Fibroblast of lung (primary cell): ENCODE measurements at regions not wholly inside any gene's neighbourhood (a gene's known extent, or its start where the extent isn't known, plus 50 kb on each side); places are given as distances from the start of the nearest gene placed in this dataset.

Experiments
- CTCF ChIP-seq, 2 donors: IDR thresholded peaks in 1 of 2; conservative IDR thresholded peaks in 1 of 2; 1 replicate in 1 of 2; 2 replicates in 1 of 2; pipeline ENCODE4 v1.5.1; 2011 to 2012; ENCODE audit warnings: low read length in 2 of 2, control low read depth in 1 of 2, inconsistent platforms in 1 of 2, low read depth in 1 of 2, mild to moderate bottlenecking in 1 of 2
- EZH2 ChIP-seq: IDR thresholded peaks from 2 replicates; pipeline ENCODE4 v1.5.1; 2012; ENCODE audit warnings: low read length, control low read depth, mild to moderate bottlenecking; ENCODE audit errors: missing control alignments

GRCh38 chr22:48346911-48347310, 1480.8 kb downstream of the BRD1 start:
- TF ChIP-seq EZH2 = no peak
- TF ChIP-seq CTCF (conservative IDR thresholded peaks at IDR 0.05 in 1 of 2, IDR thresholded peaks at IDR 0.05 in 1 of 2; ENCODE audit: low read depth in 1 of 2, low read length in 2 of 2) = no peak
